GM18868 (cell line): ENCODE measurements at regions not wholly inside any gene's neighbourhood (a gene's known extent, or its start where the extent isn't known, plus 50 kb on each side); places are given as distances from the start of the nearest gene placed in this dataset.
"Not testable (repeated sequence)": the region's sequence is repeated elsewhere in the genome, so short reads cannot be mapped to it uniquely, and the experiment has no call there.

Experiments
- ATAC-seq: cut with Tn5 transposase; IDR thresholded peaks from one replicate; pipeline ENCODE4 v1.9.1; 2021; ENCODE audit warnings: mild to moderate bottlenecking, moderate library complexity; ENCODE audit not compliant: unreplicated experiment

GRCh38 chr6:68239034-68239433, 396.0 kb upstream of the ADGRB3 start:
- ATAC-seq = no peak

- peak; percentile 71 for ATAC-seq
Measured at GRCh38 chr6:68238097-68238601, 396.9 kb upstream of the ADGRB3 start.

GRCh38 chr6:68237205-68237604, 397.9 kb upstream of the ADGRB3 start:
- ATAC-seq = no peak

- peak; percentile 59 for ATAC-seq
Measured at GRCh38 chr6:68235326-68235784, 399.7 kb upstream of the ADGRB3 start.

- ATAC-seq = no peak
Measured at GRCh38 chr6:68233623-68234022, 401.5 kb upstream of the ADGRB3 start.

- ATAC-seq = no peak
Measured at GRCh38 chr6:68229566-68229965, 405.5 kb upstream of the ADGRB3 start.

- ATAC-seq = peak; percentile 67
Measured at GRCh38 chr6:68226460-68226859, 408.6 kb upstream of the ADGRB3 start.

- ATAC-seq = no peak
Measured at GRCh38 chr6:68225729-68226128, 409.4 kb upstream of the ADGRB3 start.

- no peak for ATAC-seq
Measured at GRCh38 chr6:68211242-68211795, 423.8 kb upstream of the ADGRB3 start.

GRCh38 chr6:68207612-68208011, 427.5 kb upstream of the ADGRB3 start:
- ATAC-seq = not testable (repeated sequence)

- no peak for ATAC-seq
Measured at GRCh38 chr6:68200929-68201328, 434.2 kb upstream of the ADGRB3 start.

- ATAC-seq = no peak
Measured at GRCh38 chr6:68197356-68197755, 437.7 kb upstream of the ADGRB3 start.

- ATAC-seq = peak; percentile 64
Measured at GRCh38 chr6:68196645-68197044, 438.4 kb upstream of the ADGRB3 start.

- not testable (repeated sequence) for ATAC-seq
Measured at GRCh38 chr6:68195753-68196152, 439.3 kb upstream of the ADGRB3 start.

- ATAC-seq = no peak
Measured at GRCh38 chr6:68194846-68195478, 440.1 kb upstream of the ADGRB3 start.

- ATAC-seq = peak; percentile 67
Measured at GRCh38 chr6:68192988-68193387, 442.1 kb upstream of the ADGRB3 start.

GRCh38 chr6:68189217-68189815, 445.8 kb upstream of the ADGRB3 start:
- no peak for ATAC-seq

- no peak for ATAC-seq
Measured at GRCh38 chr6:68186870-68187269, 448.2 kb upstream of the ADGRB3 start.

GRCh38 chr6:68182386-68182785, 452.7 kb upstream of the ADGRB3 start:
- ATAC-seq = no peak

GRCh38 chr6:68181027-68181426, 454.1 kb upstream of the ADGRB3 start:
- not testable (repeated sequence) for ATAC-seq

GRCh38 chr6:68173616-68174015, 461.5 kb upstream of the ADGRB3 start:
- no peak for ATAC-seq

GRCh38 chr6:68169922-68170321, 465.2 kb upstream of the ADGRB3 start:
- no peak for ATAC-seq
